Thymus (tissue), 11 donors: ENCODE measurements at regions not wholly inside any gene's neighbourhood (a gene's known extent, or its start where the extent isn't known, plus 50 kb on each side); places are given as distances from the start of the nearest gene placed in this dataset.

Experiments used
- DNase-seq, 9 donors: peaks; one replicate each; pipeline ENCODE4 v3.0.0-alpha.2; 2013; ENCODE audit warnings: low spot score in 9 of 9, low read depth in 6 of 9, missing footprints in 1 of 9
- H3K27ac ChIP-seq, 2 donors: one replicate each; pipeline ENCODE4 v1.5.1; 2013; ENCODE audit warnings: control low read depth in 1 of 2, low read depth in 1 of 2, low read length in 1 of 2, mild to moderate bottlenecking in 1 of 2, moderate library complexity in 1 of 2
- H3K27me3 ChIP-seq, 2 donors: one replicate each; pipeline ENCODE4 v1.5.1; 2013; ENCODE audit warnings: low read length in 1 of 2; ENCODE audit not compliant: control insufficient read depth in 2 of 2, insufficient read depth in 1 of 2
- H3K36me3 ChIP-seq, 2 donors: one replicate each; pipeline ENCODE4 v1.5.1; 2013; ENCODE audit warnings: low read length in 1 of 2, mild to moderate bottlenecking in 1 of 2, moderate library complexity in 1 of 2; ENCODE audit not compliant: control insufficient read depth in 2 of 2, insufficient read depth in 2 of 2
- H3K4me1 ChIP-seq, 2 donors: one replicate each; pipeline ENCODE4 v1.5.1; 2013; ENCODE audit warnings: low read length in 2 of 2; ENCODE audit not compliant: control insufficient read depth in 2 of 2, insufficient read depth in 2 of 2
- H3K4me3 ChIP-seq, 2 donors: one replicate each; pipeline ENCODE4 v1.5.1; 2013; ENCODE audit warnings: low read length in 2 of 2, control low read depth in 1 of 2, mild to moderate bottlenecking in 1 of 2
- H3K9me3 ChIP-seq, 2 donors: one replicate each; pipeline ENCODE4 v1.5.1; 2013; ENCODE audit warnings: low read length in 1 of 2, mild to moderate bottlenecking in 1 of 2; ENCODE audit not compliant: control insufficient read depth in 2 of 2, insufficient read depth in 1 of 2
- WGBS: extraction: QIAGEN DNeasy Blood & Tissue Kit; methylation state at CpG from one replicate; pipeline ENCODE4 v1.1.7; 2013; 5-methylcytosine and 5-hydroxymethylcytosine counted together
- donor health status: healthy.

DNA sequence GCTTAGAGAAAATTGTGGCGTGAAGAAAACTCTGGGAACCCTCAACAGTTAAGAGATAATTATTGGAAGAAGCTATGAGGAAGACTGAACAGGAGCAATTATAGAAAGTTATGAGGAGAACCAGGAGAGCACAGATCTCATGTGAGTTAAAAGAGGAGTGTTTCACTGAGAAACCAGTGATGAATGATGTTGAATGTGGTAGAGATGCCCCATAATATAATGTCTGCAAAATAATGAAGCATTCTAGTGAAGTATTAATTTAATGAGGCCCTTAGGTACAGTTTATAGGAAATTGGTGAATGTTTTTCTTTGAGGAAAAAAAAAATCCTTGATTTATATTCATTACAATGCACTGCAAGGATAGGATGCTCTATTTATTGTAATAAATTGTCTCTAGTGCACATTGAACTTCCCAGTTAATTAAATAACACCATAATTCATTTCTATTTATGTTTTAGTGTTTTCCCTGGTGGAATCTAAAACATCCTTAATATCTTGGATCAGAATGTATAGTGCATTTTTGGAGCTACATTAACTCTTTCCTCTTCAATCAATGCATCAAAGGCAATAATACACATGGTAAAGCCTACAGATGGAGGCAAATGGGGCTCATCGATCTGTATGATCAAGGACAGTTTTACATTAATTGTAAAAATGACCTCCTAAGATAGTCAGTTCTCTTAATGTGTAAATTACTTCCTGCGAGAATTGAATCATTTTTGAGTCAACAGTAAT, 91.4 kb upstream of the EYS start:
- no peaks in the 10 kb centered on the region for H3K4me1 ChIP-seq
- no peaks in the 10 kb centered on the region for H3K9me3 ChIP-seq
- H3K36me3 ChIP-seq: no peaks in the 10 kb centered on the region
- H3K27me3 ChIP-seq: no peaks in the 10 kb centered on the region
- WGBS: 88% methylated on average over 3 of the region's 3 CpGs
- no peak for DNase-seq
- H3K4me3 ChIP-seq: no peak overlapping the region
- no peak overlapping the region for H3K27ac ChIP-seq

DNA sequence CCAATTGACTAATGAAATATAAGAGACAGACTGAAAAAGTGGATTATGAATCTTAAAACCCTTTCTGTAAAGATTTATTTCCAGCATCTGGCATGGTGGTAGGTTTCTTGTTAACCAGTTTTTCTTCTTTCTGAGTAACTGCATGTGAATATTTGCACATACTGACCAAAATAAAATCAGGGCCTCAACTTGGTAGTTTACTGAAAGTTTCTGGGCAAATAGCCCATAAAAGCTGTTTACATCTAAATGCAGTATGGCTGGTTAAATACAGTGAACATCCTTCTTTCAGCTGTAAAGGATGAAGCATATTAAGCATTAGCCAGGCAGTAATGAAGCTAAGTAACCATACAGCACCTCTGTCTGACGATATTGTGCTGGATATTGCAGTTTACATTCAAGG, 83.6 kb upstream of the EYS start:
- H3K27ac ChIP-seq: no peak overlapping the region
- 78% methylated on average over 1 of the region's 1 CpG for WGBS
- no peaks in the 10 kb centered on the region for H3K27me3 ChIP-seq
- no peaks in the 10 kb centered on the region for H3K36me3 ChIP-seq
- no peak overlapping the region for H3K4me3 ChIP-seq
- no peaks in the 10 kb centered on the region for H3K4me1 ChIP-seq
- DNase-seq: no peak
- peaks cover 0 to 8% of the 10 kb centered on the region in 2 donors for H3K9me3 ChIP-seq

DNA sequence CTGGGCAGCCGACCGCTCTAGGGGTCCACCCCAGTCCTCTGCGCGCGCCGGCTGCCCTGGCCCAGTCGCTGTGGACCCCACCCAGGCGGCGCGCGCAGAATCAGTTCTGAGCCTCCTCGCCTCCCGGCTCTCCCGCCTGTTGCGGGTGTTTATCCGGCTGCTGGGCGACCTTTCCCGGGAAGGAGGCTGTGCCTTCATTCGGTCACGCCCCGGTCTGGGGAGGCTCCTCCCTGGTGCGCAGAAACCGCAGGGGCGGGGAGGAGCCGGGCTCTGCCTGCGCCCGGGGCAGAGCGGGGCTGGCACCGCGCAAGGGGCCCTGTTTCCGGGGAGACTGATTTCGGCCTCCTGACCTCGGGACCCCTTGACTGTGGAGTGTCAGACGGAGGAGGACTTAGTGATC, 80.8 kb upstream of the EYS start:
- Histone ChIP-seq H3K4me1 (no peaks in the 10 kb centered on the region), H3K4me3 (no peak overlapping the region), H3K36me3 (no peaks in the 10 kb centered on the region), H3K9me3 (peaks cover 0 to 8% of the 10 kb centered on the region in 2 donors), H3K27ac (no peak overlapping the region), H3K27me3 (no peaks in the 10 kb centered on the region)
- no peak for DNase-seq
- 98% methylated on average over 34 of the region's 34 CpGs for WGBS

DNA sequence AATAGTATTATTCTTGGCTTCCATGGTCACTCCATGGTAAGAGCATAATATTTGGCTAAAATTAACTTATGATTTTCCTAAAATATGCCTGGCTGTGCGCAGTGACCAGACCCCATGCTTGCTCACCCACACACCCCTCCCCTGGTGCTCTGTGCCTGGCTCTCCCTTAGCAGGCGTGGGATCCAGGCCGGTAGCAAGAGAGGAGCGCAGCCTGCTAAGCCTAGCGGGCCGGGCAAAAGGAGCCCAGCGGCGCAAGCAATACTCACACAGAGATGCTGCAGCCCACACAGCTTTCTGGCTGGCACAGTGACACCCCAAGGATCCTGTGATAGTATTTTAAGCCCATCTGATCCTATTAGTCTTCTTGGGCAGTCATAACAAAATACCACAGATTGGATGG, 79.8 kb upstream of the EYS start:
- H3K27me3 ChIP-seq: no peaks in the 10 kb centered on the region
- no peaks in the 10 kb centered on the region for H3K36me3 ChIP-seq
- H3K9me3 ChIP-seq: peaks cover 0 to 8% of the 10 kb centered on the region in 2 donors
- no peak for DNase-seq
- no peak overlapping the region for H3K27ac ChIP-seq
- no peaks in the 10 kb centered on the region for H3K4me1 ChIP-seq
- WGBS: 97% methylated on average over 8 of the region's 8 CpGs
- H3K4me3 ChIP-seq: no peak overlapping the region

DNA sequence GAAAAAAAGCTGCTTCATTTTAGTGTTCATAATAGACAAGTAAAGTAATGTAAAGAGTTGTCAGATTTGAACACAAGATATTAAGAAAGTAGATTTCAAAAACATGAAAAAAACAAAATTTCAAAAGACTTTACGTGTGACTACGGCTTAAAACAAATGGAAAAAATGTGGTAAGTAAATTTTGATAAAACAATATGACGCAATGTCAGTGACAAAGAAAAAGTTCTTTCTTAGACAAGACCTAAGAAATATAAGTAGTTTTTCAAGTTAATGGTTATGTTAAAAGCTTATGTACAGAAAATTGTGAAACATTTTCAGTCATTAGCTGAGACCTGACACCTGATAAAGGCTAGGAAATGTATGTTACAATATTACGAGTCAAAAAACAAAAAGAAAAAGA, 73.7 kb upstream of the EYS start:
- H3K4me1 ChIP-seq: no peaks in the 10 kb centered on the region
- no peak overlapping the region for H3K4me3 ChIP-seq
- H3K9me3 ChIP-seq: no peaks in the 10 kb centered on the region
- no peak for DNase-seq
- 95% methylated on average over 4 of the region's 4 CpGs for WGBS
- no peak overlapping the region for H3K27ac ChIP-seq
- H3K36me3 ChIP-seq: no peaks in the 10 kb centered on the region
- no peaks in the 10 kb centered on the region for H3K27me3 ChIP-seq

DNA sequence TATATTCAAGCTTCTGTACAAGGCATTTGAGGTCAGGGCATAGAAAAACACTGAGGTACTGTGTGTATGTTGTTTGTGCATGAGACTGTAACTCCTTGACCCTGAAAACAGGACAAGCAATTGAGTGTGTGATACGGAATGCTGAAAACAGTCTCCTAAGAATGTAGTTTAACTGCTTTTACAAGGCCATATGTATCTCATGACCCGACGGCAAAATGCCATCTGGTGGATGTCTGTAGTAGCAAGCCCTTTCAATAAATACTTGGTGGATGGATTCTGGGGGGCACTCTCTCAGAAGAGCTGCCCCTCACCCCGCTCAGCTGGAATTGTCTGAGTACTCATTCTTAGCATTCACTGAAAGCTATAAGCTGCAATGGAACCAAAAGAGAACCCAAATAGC, 69.3 kb upstream of the EYS start:
- Histone ChIP-seq H3K4me1 (no peaks in the 10 kb centered on the region), H3K27me3 (no peaks in the 10 kb centered on the region), H3K4me3 (no peak overlapping the region), H3K27ac (no peak overlapping the region), H3K9me3 (peaks cover 0 to 10% of the 10 kb centered on the region in 2 donors), H3K36me3 (no peaks in the 10 kb centered on the region)
- no peak for DNase-seq
- WGBS: 83% methylated on average over 4 of the region's 4 CpGs

DNA sequence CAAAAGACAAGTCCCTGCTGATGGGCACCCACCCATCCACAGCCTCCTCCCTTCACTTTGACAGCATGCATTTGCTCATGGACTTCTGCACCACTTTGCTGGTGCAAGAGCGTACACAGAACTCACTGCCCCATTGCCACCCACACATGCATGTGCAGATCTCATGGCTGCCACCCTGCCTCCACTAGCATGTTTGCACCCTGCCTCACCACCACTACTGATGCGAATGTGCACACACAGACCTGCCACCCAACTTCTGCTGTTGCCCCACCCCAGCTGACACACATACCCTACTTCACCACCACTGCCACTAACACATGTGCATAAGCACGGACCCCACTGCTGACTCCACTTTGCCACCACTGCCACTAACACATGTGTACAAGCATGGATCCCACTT, 64.9 kb upstream of the EYS start:
- Histone ChIP-seq H3K36me3 (no peaks in the 10 kb centered on the region), H3K4me3 (no peak overlapping the region), H3K9me3 (peaks cover 0 to 10% of the 10 kb centered on the region in 2 donors), H3K27me3 (no peaks in the 10 kb centered on the region), H3K27ac (no peak overlapping the region), H3K4me1 (no peaks in the 10 kb centered on the region)
- no peak for DNase-seq
- WGBS: 94% methylated on average over 3 of the region's 3 CpGs

DNA sequence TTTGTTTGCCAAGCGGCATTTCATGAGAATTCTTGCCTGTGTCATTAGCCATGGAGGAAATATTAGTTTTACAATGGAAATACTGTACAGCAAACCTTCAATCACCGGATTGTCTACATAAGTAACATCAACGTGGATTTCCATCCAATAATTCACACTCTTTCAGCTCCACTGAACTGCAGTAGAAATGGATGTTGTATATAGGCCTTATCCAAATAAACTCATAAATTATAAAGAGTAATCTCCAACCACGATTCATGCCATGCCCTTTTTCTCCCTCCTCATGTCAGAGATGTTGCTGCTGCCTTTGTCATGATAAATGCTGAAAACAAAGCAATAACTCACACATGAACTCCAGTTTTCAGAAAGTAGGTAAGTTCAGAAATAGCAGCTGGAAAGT, 54.9 kb upstream of the EYS start:
- no peaks in the 10 kb centered on the region for H3K4me1 ChIP-seq
- DNase-seq: no peak
- no peak overlapping the region for H3K27ac ChIP-seq
- H3K9me3 ChIP-seq: no peaks in the 10 kb centered on the region
- no peaks in the 10 kb centered on the region for H3K36me3 ChIP-seq
- WGBS: 85% methylated on average over 4 of the region's 4 CpGs
- no peaks in the 10 kb centered on the region for H3K27me3 ChIP-seq
- no peak overlapping the region for H3K4me3 ChIP-seq

DNA sequence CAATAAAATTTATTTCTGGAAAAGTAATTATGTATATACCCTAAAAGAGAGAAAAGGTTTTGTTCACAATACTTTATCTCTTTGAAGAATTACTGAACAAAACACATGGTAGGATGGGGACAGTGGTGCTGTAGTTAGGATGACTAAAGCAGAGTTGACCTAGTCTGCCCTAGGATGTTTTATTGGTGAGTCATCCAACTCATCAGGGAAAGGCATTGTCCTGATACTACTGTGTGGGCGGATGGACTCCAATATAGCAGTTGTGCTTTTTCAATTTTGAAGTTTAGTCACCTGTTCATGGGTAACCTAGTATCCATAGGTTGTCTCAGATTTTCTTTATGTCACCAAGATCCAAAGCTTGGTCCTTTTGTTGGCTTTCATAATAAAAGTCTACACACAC, 53.3 kb upstream of the EYS start:
- Histone ChIP-seq H3K4me3 (no peak overlapping the region), H3K9me3 (no peaks in the 10 kb centered on the region), H3K4me1 (no peaks in the 10 kb centered on the region), H3K27ac (no peak overlapping the region), H3K27me3 (no peaks in the 10 kb centered on the region), H3K36me3 (no peaks in the 10 kb centered on the region)
- 94% methylated on average over 1 of the region's 1 CpG for WGBS
- DNase-seq: no peak
